HEK293 (cell line): ENCODE measurements at regions not wholly inside any gene's neighbourhood (a gene's known extent, or its start where the extent isn't known, plus 50 kb on each side); places are given as distances from the start of the nearest gene placed in this dataset.

ENCODE experiments used
- CTCF ChIA-PET: fragments of 350-600 bp; formaldehyde crosslinking; extraction: SDS; loops from one replicate; lab custom pipeline; 2021; ENCODE audit warnings: antibody characterized with exemption; lab: Yijun Ruan, JAX
- POLR2A ChIA-PET: fragments of 300-600 bp; formaldehyde crosslinking; extraction: SDS; loops from one replicate; lab custom pipeline; 2020; ENCODE audit warnings: antibody characterized with exemption, inconsistent platforms; lab: Yijun Ruan, JAX
- H3K27ac ChIP-seq: fragments of 200-500 bp; sonication (Bioruptor generic); 2 replicates; pipeline ENCODE4 v1.5.1; 2014; ENCODE audit warnings: low read depth, low read length, control low read depth, inconsistent platforms; ENCODE audit errors: extremely low read depth
- H3K36me3 ChIP-seq, 2 experiments: fragments of 200-500 bp in 1 of 2; sonication (Bioruptor generic) in 1 of 2; 1 replicate in 1 of 2; 2 replicates in 1 of 2; pipeline ENCODE4 v1.5.1; 2014 to 2017; ENCODE audit warnings: inconsistent platforms in 2 of 2, low read length in 2 of 2; ENCODE audit not compliant: control insufficient read depth in 2 of 2, insufficient read depth in 1 of 2
- H3K4me1 ChIP-seq: fragments of 200-500 bp; sonication (Bioruptor generic); 2 replicates; pipeline ENCODE4 v1.5.1; 2014; ENCODE audit warnings: mild to moderate bottlenecking, low read length, inconsistent platforms; ENCODE audit not compliant: control insufficient read depth, insufficient read depth
- H3K4me3 ChIP-seq: 2 replicates; pipeline ENCODE4 v1.5.1; 2011; ENCODE audit warnings: low read depth, mild to moderate bottlenecking, control low read depth, low read length, moderate library complexity
- H3K9me3 ChIP-seq: fragments of 200-500 bp; sonication (Bioruptor generic); 2 replicates; pipeline ENCODE4 v1.5.1; 2014; ENCODE audit warnings: low read depth, low read length, inconsistent platforms; ENCODE audit not compliant: control insufficient read depth, insufficient read depth
- HIC1 ChIP-seq: fragments of 450-650 bp; formaldehyde crosslinking; IDR thresholded peaks from 2 replicates; pipeline ENCODE4 v1.5.1; 2016; ENCODE audit warnings: missing biosample characterization, missing genetic modification characterization
- IKZF3 ChIP-seq: fragments of 450-650 bp; IDR thresholded peaks from 2 replicates; pipeline ENCODE4 v1.5.0; 2018; ENCODE audit warnings: missing biosample characterization, mild to moderate bottlenecking, missing genetic modification characterization, moderate library complexity
- KLF10 ChIP-seq: fragments of 450-650 bp; IDR thresholded peaks from 2 replicates; pipeline ENCODE4 v1.5.1; 2018; ENCODE audit warnings: missing biosample characterization, mild to moderate bottlenecking, missing genetic modification characterization
- KLF8 ChIP-seq: fragments of 450-650 bp; formaldehyde crosslinking; IDR thresholded peaks from 2 replicates; pipeline ENCODE4 v1.5.1; 2016; ENCODE audit warnings: missing biosample characterization, missing genetic modification characterization
- KLF9 ChIP-seq: fragments of 450-650 bp; formaldehyde crosslinking; IDR thresholded peaks from 2 replicates; pipeline ENCODE4 v1.5.1; 2016; ENCODE audit warnings: missing biosample characterization, missing genetic modification characterization, low read depth
- OSR2 ChIP-seq: fragments of 450-650 bp; formaldehyde crosslinking; IDR thresholded peaks from 2 replicates; pipeline ENCODE4 v1.5.1; 2016; ENCODE audit warnings: missing biosample characterization, missing genetic modification characterization
- PRDM2 ChIP-seq: fragments of 450-650 bp; formaldehyde crosslinking; IDR thresholded peaks from 2 replicates; pipeline ENCODE4 v1.5.1; 2016; ENCODE audit warnings: missing biosample characterization, missing genetic modification characterization, borderline replicate concordance
- PRDM6 ChIP-seq: fragments of 450-650 bp; formaldehyde crosslinking; IDR thresholded peaks from 2 replicates; pipeline ENCODE4 v1.5.1; 2017; ENCODE audit warnings: missing biosample characterization, missing genetic modification characterization
- SCRT1 ChIP-seq: fragments of 450-650 bp; formaldehyde crosslinking; IDR thresholded peaks from 2 replicates; pipeline ENCODE4 v1.5.1; 2016; ENCODE audit warnings: missing biosample characterization, missing genetic modification characterization, borderline replicate concordance
- SCRT2 ChIP-seq: fragments of 450-650 bp; formaldehyde crosslinking; IDR thresholded peaks from 2 replicates; pipeline ENCODE4 v1.5.1; 2016; ENCODE audit warnings: missing biosample characterization, missing genetic modification characterization
- TCF7L2 ChIP-seq: IDR thresholded peaks from 2 replicates; pipeline ENCODE4 v1.6.1; 2011; ENCODE audit warnings: low read depth, mild to moderate bottlenecking, inconsistent platforms, low read length, moderate library complexity, borderline replicate concordance
- ZBTB7A ChIP-seq: fragments of 450-650 bp; formaldehyde crosslinking; IDR thresholded peaks from 2 replicates; pipeline ENCODE4 v1.5.1; 2016; ENCODE audit warnings: low read depth, missing biosample characterization, missing genetic modification characterization
- ZEB2 ChIP-seq: fragments of 450-650 bp; formaldehyde crosslinking; IDR thresholded peaks from 2 replicates; pipeline ENCODE4 v1.5.1; 2016; ENCODE audit warnings: missing biosample characterization, missing genetic modification characterization
- ZNF10 ChIP-seq: fragments of 450-650 bp; formaldehyde crosslinking; IDR thresholded peaks from 2 replicates; pipeline ENCODE4 v1.5.1; 2017; ENCODE audit warnings: missing biosample characterization, missing genetic modification characterization
- ZNF112 ChIP-seq: fragments of 450-650 bp; formaldehyde crosslinking; IDR thresholded peaks from 2 replicates; pipeline ENCODE4 v1.5.0; 2017; ENCODE audit warnings: missing biosample characterization, missing genetic modification characterization
- ZNF157 ChIP-seq: fragments of 450-650 bp; formaldehyde crosslinking; IDR thresholded peaks from 2 replicates; pipeline ENCODE4 v1.5.1; 2016; ENCODE audit warnings: missing biosample characterization, missing genetic modification characterization
- ZNF473 ChIP-seq: fragments of 450-650 bp; formaldehyde crosslinking; IDR thresholded peaks from 2 replicates; pipeline ENCODE4 v1.5.1; 2017; ENCODE audit warnings: missing biosample characterization, missing genetic modification characterization
- ZNF501 ChIP-seq: fragments of 450-650 bp; formaldehyde crosslinking; IDR thresholded peaks from 2 replicates; pipeline ENCODE4 v1.5.1; 2016; ENCODE audit warnings: missing biosample characterization, missing genetic modification characterization
- ZNF514 ChIP-seq: fragments of 450-650 bp; formaldehyde crosslinking; IDR thresholded peaks from 2 replicates; pipeline ENCODE4 v1.5.1; 2016; ENCODE audit warnings: missing biosample characterization, missing genetic modification characterization
- ZNF530 ChIP-seq: fragments of 450-650 bp; formaldehyde crosslinking; IDR thresholded peaks from 2 replicates; pipeline ENCODE4 v1.5.1; 2016; ENCODE audit warnings: low read depth, missing biosample characterization, missing genetic modification characterization
- ZNF596 ChIP-seq: fragments of 450-650 bp; IDR thresholded peaks from 2 replicates; pipeline ENCODE4 v1.5.0; 2018; ENCODE audit warnings: missing biosample characterization, mild to moderate bottlenecking, missing genetic modification characterization, moderate library complexity
- ZNF623 ChIP-seq: fragments of 450-650 bp; formaldehyde crosslinking; IDR thresholded peaks from 2 replicates; pipeline ENCODE4 v1.5.1; 2016; ENCODE audit warnings: missing biosample characterization, missing genetic modification characterization
- ZNF624 ChIP-seq: fragments of 450-650 bp; formaldehyde crosslinking; IDR thresholded peaks from 2 replicates; pipeline ENCODE4 v1.5.1; 2017; ENCODE audit warnings: missing biosample characterization, missing genetic modification characterization
- ZNF704 ChIP-seq: fragments of 450-650 bp; formaldehyde crosslinking; IDR thresholded peaks from 2 replicates; pipeline ENCODE4 v1.5.1; 2016; ENCODE audit warnings: missing biosample characterization, missing genetic modification characterization
- ZNF830 ChIP-seq: fragments of 450-650 bp; IDR thresholded peaks from 2 replicates; pipeline ENCODE4 v1.5.0; 2018; ENCODE audit warnings: missing biosample characterization, missing genetic modification characterization, low read depth, mild to moderate bottlenecking, moderate library complexity

DNA sequence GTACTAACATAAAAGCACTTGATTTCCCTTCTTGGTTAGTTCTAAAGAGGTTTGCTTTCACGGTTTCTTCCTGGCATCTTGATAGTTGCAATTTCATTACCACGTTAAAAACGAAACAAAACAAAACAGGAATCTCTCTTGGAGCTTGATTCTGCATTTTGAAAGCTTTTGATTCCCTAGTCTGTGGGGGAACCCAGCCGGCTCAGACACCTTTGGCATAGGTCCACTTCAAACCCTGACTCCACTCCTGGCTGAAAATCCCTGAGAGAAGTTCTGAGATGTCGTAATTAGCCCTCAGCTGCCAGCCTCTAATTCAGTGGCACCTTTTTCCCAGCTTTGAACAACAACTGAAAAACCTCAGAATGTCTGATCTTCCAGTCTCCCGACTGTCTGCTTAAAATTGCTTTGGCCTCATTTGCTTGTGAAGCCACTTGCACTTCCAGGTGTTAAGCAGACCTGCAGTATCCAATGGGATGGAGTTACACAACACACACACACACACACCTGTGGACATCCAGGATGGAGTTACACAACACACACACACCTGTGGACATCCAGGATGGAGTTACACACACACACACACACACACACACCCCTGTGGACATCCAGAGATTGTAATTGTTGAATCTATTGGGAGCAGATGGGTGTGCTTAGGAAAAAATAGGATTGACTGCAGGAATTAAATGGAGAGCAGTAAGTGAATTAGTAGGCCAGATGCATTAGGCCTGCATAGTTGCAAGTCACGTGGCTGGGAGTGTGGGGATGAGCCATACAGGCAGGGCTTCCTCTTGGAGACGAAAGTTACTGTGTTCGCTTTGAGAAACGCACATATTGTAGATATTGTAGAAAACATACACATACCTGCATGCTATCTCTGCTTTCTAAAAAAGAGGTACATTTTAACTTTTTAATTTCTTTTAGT is 285.6 kb upstream of the FMN2 start:
- no peak overlapping the region for H3K4me3 ChIP-seq
- H3K36me3 ChIP-seq = peaks cover 0 to 2% of the 10 kb centered on the region in 2 experiments; a peak in 1 of 3 replicates
- no peaks in the 10 kb centered on the region for H3K9me3 ChIP-seq
- POLR2A ChIA-PET = no interaction called here
- peaks cover 12% of the 10 kb centered on the region for H3K4me1 ChIP-seq
- TF ChIP-seq ZNF830 = no peak
- TF ChIP-seq ZBTB7A (tag by site-specific recombination) = no peak
- TF ChIP-seq ZNF10 = no peak
- no peak for TF ChIP-seq KLF9 (tag by site-specific recombination)
- TF ChIP-seq SCRT1 (tag by site-specific recombination) = peak; percentile 62
- no peak for TF ChIP-seq ZNF473 (tag by site-specific recombination)
- TF ChIP-seq SCRT2 = peak; percentile 74
- no peak for TF ChIP-seq ZEB2 (tag by site-specific recombination)
- no peak for TF ChIP-seq OSR2 (tag by site-specific recombination)
- TF ChIP-seq IKZF3 (tag by site-specific recombination) = no peak
- TF ChIP-seq ZNF112 (tag by site-specific recombination) = no peak
- TF ChIP-seq ZNF514 (tag by site-specific recombination) = no peak
- TF ChIP-seq ZNF157 (tag by site-specific recombination) = no peak
- CTCF ChIA-PET = interaction anchor here (0.7 to 1.5 kb wide), 3 partner anchors 13 to 145 kb away, joined by 3 to 5 read pairs (median 5); no protein-coding TSS in a partner anchor
- no peak overlapping the region for H3K27ac ChIP-seq

DNA sequence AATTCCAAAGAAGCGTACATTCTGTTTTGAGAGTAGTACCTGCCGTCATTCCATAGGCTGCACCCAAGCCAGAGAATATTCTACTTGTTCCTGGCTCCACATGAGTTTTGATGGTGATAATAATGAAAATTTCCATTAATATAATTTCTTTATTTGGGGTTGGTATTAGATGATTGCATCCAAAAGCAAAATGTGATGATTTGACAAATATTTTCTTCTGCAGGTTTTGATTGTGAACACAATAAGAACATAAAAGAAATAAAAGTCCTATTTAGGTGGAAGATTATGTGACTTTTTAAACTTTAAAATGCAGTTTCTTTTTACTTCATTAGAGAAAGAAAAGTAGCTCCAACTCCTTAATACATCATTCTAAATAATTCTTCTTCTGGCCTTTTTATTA is 284.8 kb upstream of the FMN2 start:
- Histone ChIP-seq H3K4me1 (peaks cover 12% of the 10 kb centered on the region), H3K36me3 (peaks cover 0 to 2% of the 10 kb centered on the region in 2 experiments; a peak in 1 of 3 replicates), H3K4me3 (no peak overlapping the region), H3K27ac (no peak overlapping the region), H3K9me3 (no peaks in the 10 kb centered on the region)
- ChIA-PET CTCF (no interaction called here), POLR2A (no interaction called here)
- TF ChIP-seq TCF7L2 = no peak
- no peak for TF ChIP-seq ZNF501 (tag by site-specific recombination)
- TF ChIP-seq PRDM2 = no peak
- no peak for TF ChIP-seq KLF8 (tag by site-specific recombination)
- no peak for TF ChIP-seq PRDM6 (tag by site-specific recombination)
- no peak for TF ChIP-seq KLF10
- no peak for TF ChIP-seq ZNF596 (tag by site-specific recombination)
- TF ChIP-seq ZNF623 (tag by site-specific recombination) = no peak
- TF ChIP-seq ZNF624 (tag by site-specific recombination) = no peak
- TF ChIP-seq ZNF530 (tag by site-specific recombination) = no peak
- no peak for TF ChIP-seq HIC1
- TF ChIP-seq ZNF704 (tag by site-specific recombination) = no peak
- TF ChIP-seq OSR2 (tag by site-specific recombination) = no peak
